ENCODE measurements at regions not wholly inside any gene's neighbourhood (a gene's known extent, or its start where the extent isn't known, plus 50 kb on each side); places are given as distances from the start of the nearest gene placed in this dataset.

GRCh38 chr7:155899596-155899995 is 87.3 kb upstream of the SHH start:
- no peak for TF ChIP-seq CTCF (IDR thresholded peaks at IDR 0.05)
- no peak for TF ChIP-seq POLR2A (IDR thresholded peaks at IDR 0.05)

All from esophagus squamous epithelium (tissue), 4 donors.